ENCODE measurements at regions not wholly inside any gene's neighbourhood (a gene's known extent, or its start where the extent isn't known, plus 50 kb on each side); places are given as distances from the start of the nearest gene placed in this dataset.

DNA sequence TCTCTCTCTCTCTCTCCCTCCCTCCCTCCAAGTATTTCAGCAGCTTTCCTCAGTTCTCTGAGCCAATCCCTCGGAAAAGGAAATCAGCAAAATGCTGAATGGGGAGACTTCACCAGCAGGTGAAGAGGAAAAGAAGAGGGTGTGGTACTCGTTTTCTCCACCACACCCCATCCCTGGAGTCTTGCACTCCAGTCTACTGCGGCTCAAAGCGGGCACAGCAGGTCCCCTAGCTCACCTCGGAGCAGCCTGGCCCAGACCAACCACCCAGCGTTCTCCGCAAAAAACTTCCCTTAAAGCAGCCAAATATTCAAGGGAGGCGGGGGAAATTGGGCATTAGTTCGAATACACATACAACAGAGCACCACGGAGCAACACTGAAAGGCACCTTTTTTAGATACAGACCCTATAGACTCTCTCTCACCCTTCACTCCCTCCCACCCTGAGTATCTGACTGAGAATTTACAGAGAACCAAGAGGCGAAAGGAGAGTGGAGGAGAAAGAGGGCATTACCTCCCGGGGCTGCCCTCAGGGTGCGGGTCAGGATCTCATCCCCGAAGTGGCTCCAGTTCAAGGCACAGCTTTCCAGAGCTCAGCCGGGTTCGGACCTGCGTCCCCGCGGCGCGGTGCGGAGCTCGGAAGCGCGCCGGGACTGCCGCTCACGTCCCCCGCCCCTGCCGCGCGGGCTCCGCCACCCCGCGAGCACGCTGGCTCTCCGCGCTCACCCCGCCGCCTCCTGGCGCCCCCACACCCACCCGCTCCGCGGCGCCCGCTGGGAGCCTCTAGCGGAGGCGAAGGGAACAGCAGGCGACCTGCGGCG lies 1638.5 kb upstream of the C9orf72 start:
- Mint-ChIP-seq H3K4me1 (peaks cover 20% of the 10 kb centered on the region), H3K36me3 (ENCODE audit: low read depth) (no peaks in the 10 kb centered on the region), H3K4me3 (peak overlapping the region; percentile 84 to 88 (median 85)), H3K9me3 (no peaks in the 10 kb centered on the region), H3K27me3 (ENCODE audit: low read depth) (peaks cover 49% of the 10 kb centered on the region), H3K27ac (peak overlapping the region in 1 of 3 experiments; percentile 10)
- TF ChIP-seq, protein P1, sequence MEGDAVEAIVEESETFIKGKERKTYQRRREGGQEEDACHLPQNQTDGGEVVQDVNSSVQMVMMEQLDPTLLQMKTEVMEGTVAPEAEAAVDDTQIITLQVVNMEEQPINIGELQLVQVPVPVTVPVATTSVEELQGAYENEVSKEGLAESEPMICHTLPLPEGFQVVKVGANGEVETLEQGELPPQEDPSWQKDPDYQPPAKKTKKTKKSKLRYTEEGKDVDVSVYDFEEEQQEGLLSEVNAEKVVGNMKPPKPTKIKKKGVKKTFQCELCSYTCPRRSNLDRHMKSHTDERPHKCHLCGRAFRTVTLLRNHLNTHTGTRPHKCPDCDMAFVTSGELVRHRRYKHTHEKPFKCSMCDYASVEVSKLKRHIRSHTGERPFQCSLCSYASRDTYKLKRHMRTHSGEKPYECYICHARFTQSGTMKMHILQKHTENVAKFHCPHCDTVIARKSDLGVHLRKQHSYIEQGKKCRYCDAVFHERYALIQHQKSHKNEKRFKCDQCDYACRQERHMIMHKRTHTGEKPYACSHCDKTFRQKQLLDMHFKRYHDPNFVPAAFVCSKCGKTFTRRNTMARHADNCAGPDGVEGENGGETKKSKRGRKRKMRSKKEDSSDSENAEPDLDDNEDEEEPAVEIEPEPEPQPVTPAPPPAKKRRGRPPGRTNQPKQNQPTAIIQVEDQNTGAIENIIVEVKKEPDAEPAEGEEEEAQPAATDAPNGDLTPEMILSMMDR (IDR thresholded peaks at IDR 0.05; ENCODE audit: unreplicated experiment in 3 of 3) = peak; percentile 89 to 95 (median 95)

DNA sequence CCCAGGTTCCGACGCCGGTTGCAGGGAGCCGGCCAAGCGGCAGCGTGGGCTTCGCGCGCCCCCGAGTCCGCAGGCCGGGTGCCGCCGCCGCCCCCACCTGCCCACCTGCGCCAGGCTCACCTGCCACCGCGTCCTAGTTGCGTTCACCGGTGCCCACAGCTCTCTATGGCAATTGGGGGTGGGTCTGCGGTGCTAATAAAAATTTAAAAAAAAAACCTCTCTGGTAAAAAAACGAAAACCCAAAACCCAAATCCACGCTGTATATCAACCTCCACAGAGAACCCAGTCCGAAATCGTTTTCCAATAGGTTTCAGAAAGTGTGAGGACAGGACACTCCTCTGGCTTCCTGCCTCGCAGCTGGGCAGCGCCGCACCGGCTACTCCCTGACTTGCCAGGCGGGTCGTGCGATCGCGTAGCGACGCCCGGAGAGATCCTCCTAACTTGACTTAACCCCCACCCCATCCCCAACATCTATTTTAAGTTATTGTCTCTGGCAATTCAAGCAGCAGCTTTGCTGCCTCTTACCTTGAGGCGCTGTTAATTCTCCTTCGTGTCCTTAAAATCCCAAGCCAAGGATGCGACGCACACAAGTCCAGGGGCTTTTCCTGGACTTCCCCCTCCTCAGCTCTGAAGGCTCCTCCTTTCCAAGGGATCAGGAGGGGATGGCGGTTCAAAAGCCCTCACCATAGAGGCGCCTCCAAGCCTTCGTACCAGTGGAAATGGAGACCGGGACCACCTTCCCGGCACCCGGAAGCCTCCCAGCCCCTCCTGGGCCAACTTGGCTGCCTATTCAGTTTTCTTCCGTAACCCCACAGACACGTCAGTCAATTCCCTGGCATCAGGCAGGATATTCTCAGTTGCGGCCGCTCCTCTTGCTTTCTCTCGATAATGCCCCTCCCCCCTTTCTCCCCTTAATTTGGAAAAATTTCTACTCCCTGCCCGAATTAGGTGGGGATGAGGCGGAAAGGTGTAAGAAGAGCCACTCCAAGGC lies 1639.4 kb upstream of the C9orf72 start:
- Mint-ChIP-seq H3K27me3 (ENCODE audit: low read depth) (peaks cover 50% of the 10 kb centered on the region), H3K9me3 (no peaks in the 10 kb centered on the region), H3K4me3 (peak overlapping the region; percentile 92 to 94 (median 94)), H3K4me1 (peaks cover 20% of the 10 kb centered on the region), H3K27ac (no peak overlapping the region), H3K36me3 (ENCODE audit: low read depth) (no peaks in the 10 kb centered on the region)
- TF ChIP-seq, protein P1 (IDR thresholded peaks at IDR 0.05; ENCODE audit: unreplicated experiment in 3 of 3) = peak in 2 of 3 experiments; percentile 28 to 50

DNA sequence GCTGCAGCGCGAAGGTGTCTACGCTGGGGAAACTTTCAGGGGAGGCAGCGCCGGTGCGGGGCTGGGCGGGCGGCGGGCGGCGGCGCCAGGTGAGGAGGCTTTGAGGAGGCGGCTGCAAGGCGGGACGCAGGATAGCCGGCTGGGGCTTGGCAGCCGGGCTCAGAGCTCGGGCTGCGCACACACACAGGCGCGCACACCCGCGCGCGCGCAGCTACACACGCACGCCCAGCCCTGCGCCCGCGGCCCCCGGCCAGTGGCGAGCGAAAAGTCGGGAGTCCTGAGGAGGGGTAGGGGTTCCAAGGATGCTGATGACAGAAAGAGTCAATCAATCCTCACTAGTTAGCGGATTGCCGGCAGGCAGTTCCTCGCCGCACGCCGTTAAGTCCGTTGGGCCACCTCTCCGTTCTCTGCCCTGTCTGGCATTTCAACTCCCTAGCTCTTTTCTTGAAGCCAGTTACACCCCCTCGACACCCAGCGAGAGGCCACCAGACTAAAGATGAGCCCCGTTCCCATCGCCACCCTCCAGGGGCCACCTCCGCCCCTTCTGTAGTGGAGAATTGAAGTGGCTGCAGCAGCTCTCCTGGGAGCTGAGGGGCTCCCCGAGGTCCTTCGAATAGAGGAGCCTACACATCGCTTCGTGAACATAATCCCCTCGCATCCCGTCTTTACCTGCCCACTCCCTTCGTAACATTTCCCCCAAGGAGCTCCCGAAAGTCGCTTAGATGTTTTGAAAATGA lies 1640.3 kb upstream of the C9orf72 start, which contains the start of gene LINGO2:
Gene LINGO2 (minus strand): TSS at position 185 of the 737 bp plus-strand sequence.
- peak within 1 kb of the TSS; percentile 92 to 94 (median 94) for H3K4me3 Mint-ChIP-seq
- peak within 1 kb of the TSS in 2 of 3 experiments; percentile 61 to 69 for H3K27ac Mint-ChIP-seq
- H3K4me1 Mint-ChIP-seq = peaks cover 20% of the 10 kb centered on the region
- TF ChIP-seq, protein P1 (IDR thresholded peaks at IDR 0.05; ENCODE audit: unreplicated experiment in 3 of 3) = no peak
- H3K27me3 Mint-ChIP-seq (ENCODE audit: low read depth) = peaks cover 53% of the 10 kb centered on the region
- no peaks in the 10 kb centered on the region for H3K9me3 Mint-ChIP-seq
- no peaks in the 10 kb centered on the region for H3K36me3 Mint-ChIP-seq (ENCODE audit: low read depth)

DNA sequence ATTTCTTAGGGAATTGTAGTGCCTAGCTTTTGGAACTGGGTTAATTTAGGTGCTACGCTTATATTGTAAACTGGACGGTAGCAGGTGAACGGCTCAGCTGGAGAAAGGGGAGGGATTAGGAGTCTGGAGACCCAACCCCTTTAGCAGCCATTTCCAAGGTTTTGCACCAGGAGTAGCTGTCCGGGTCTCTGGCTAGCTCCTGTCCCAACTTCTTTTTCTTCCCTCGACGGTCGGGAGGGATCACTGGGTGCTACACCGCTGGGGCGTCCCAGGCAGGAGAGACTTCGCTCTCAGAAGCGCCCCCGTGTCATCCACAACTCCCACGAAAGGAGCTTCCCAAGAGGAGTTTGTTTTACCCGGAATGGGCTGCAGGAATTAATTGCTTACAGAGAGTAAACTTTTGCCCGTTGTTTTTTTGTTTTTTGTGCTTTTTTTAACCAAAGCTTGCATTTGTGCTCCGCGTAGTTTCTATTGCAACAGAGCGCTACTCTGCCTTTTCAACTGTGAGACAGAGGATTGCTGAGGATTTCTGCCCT lies 1640.9 kb upstream of the C9orf72 start:
- Mint-ChIP-seq H3K4me3 (peak overlapping the region; percentile 92 to 94 (median 94)), H3K4me1 (peaks cover 20% of the 10 kb centered on the region)

More for the DNA sequence above, 1640.9 kb upstream of the C9orf72 start:
- Mint-ChIP-seq H3K36me3 (ENCODE audit: low read depth) (no peaks in the 10 kb centered on the region), H3K27me3 (ENCODE audit: low read depth) (peaks cover 53% of the 10 kb centered on the region), H3K27ac (peak overlapping the region in 2 of 3 experiments; percentile 61 to 69), H3K9me3 (no peaks in the 10 kb centered on the region)
- TF ChIP-seq, protein P1 (IDR thresholded peaks at IDR 0.05; ENCODE audit: unreplicated experiment in 3 of 3) = no peak
